Neural progenitor cell (in vitro differentiated cells): ENCODE measurements at regions not wholly inside any gene's neighbourhood (a gene's known extent, or its start where the extent isn't known, plus 50 kb on each side); places are given as distances from the start of the nearest gene placed in this dataset.

ENCODE experiments used
- DNase-seq: peaks from one replicate; pipeline ENCODE4 v3.0.0-alpha.2; 2016; ENCODE audit warnings: low spot score
- H2AFZ ChIP-seq: fragments of 200-600 bp; sonication (generic); replicated peaks from 2 replicates; pipeline ENCODE4 v1.6.1; 2016; ENCODE audit warnings: antibody characterized with exemption
- H3F3A ChIP-seq: fragments of 200-600 bp; sonication (generic); 2 replicates; pipeline ENCODE4 v1.6.1; 2016; ENCODE audit warnings: antibody characterized with exemption, low read depth
- H3K27ac ChIP-seq: fragments of 200-600 bp; sonication (generic); 2 replicates; pipeline ENCODE4 v1.5.1; 2016; ENCODE audit warnings: mild to moderate bottlenecking
- H3K27me3 ChIP-seq: fragments of 200-600 bp; sonication (generic); 2 replicates; pipeline ENCODE4 v1.6.1; 2016; ENCODE audit warnings: mild to moderate bottlenecking, moderate library complexity
- H3K36me3 ChIP-seq: fragments of 200-600 bp; sonication (generic); 2 replicates; pipeline ENCODE4 v1.5.1; 2016
- H3K4me1 ChIP-seq: fragments of 200-600 bp; sonication (generic); 2 replicates; pipeline ENCODE4 v1.6.1; 2016; ENCODE audit warnings: mixed run types
- H3K4me2 ChIP-seq: fragments of 200-600 bp; sonication (generic); 2 replicates; pipeline ENCODE4 v1.6.1; 2016
- H3K4me3 ChIP-seq: fragments of 200-600 bp; sonication (generic); 2 replicates; pipeline ENCODE4 v1.5.1; 2016
- H3K79me2 ChIP-seq: fragments of 200-600 bp; sonication (generic); 2 replicates; pipeline ENCODE4 v1.6.1; 2016; ENCODE audit warnings: low read depth
- H3K9ac ChIP-seq: fragments of 200-600 bp; sonication (generic); 2 replicates; pipeline ENCODE4 v1.6.1; 2016
- H3K9me3 ChIP-seq: fragments of 200-600 bp; sonication (generic); 2 replicates; pipeline ENCODE4 v1.5.1; 2016; ENCODE audit warnings: low read depth
- H4K20me1 ChIP-seq: fragments of 200-600 bp; sonication (generic); 2 replicates; pipeline ENCODE4 v1.6.1; 2016; ENCODE audit warnings: low read depth
- H3K27ac Mint-ChIP-seq: 3 replicates; pipeline ENCODE4 v1.8.0; 2021; ENCODE audit warnings: mixed read lengths
- H3K27me3 Mint-ChIP-seq: 2 replicates; pipeline ENCODE4 v1.8.0; 2022; ENCODE audit warnings: low read depth, mild to moderate bottlenecking, inconsistent platforms, moderate library complexity, mixed read lengths; ENCODE audit not compliant: insufficient read depth
- H3K36me3 Mint-ChIP-seq: 3 replicates; pipeline ENCODE4 v1.8.0; 2021; ENCODE audit warnings: mixed read lengths
- H3K4me1 Mint-ChIP-seq: 3 replicates; pipeline ENCODE4 v1.8.0; 2021; ENCODE audit warnings: mixed read lengths
- H3K4me3 Mint-ChIP-seq: 3 replicates; pipeline ENCODE4 v1.8.0; 2021; ENCODE audit warnings: mild to moderate bottlenecking, moderate library complexity, mixed read lengths
- H3K9me3 Mint-ChIP-seq: 3 replicates; pipeline ENCODE4 v1.8.0; 2020; ENCODE audit warnings: mixed read lengths
- CTCF ChIP-seq: fragments of 200-600 bp; sonication (generic); IDR thresholded peaks from 2 replicates; pipeline ENCODE4 v1.5.1; 2017; ENCODE audit warnings: antibody characterized with exemption, mild to moderate bottlenecking
- EZH2 ChIP-seq: fragments of 200-600 bp; sonication (generic); IDR thresholded peaks from 2 replicates; pipeline ENCODE4 v1.6.1; 2017; ENCODE audit warnings: antibody characterized with exemption, mild to moderate bottlenecking, moderate library complexity
- EZH2phosphoT487 ChIP-seq: fragments of 200-600 bp; sonication (generic); IDR thresholded peaks from 2 replicates; pipeline ENCODE4 v1.6.1; 2017; ENCODE audit warnings: antibody characterized with exemption

- no peak for DNase-seq
- no peak overlapping the region for H3K27ac Mint-ChIP-seq
- TF ChIP-seq EZH2phosphoT487 (no peak), CTCF (no peak), EZH2 (no peak)
- H4K20me1 ChIP-seq = peaks cover 85% of the 10 kb centered on the region
- peaks cover 10% of the 10 kb centered on the region for H3K9me3 Mint-ChIP-seq
- peaks cover 23% of the 10 kb centered on the region for H3K36me3 Mint-ChIP-seq
- peaks cover 20% of the 10 kb centered on the region for H3K4me1 ChIP-seq
- H3K4me3 Mint-ChIP-seq = no peak overlapping the region
- H3K4me2 ChIP-seq = no peak overlapping the region
- H3K9ac ChIP-seq = no peak overlapping the region
- no peak overlapping the region for H3K4me3 ChIP-seq
- peaks cover 2% of the 10 kb centered on the region for H3K27me3 Mint-ChIP-seq
- H3K4me1 Mint-ChIP-seq = peaks cover 27% of the 10 kb centered on the region
- peaks cover 50% of the 10 kb centered on the region for H3K79me2 ChIP-seq
- no peaks in the 10 kb centered on the region for H3K9me3 ChIP-seq
- H3K36me3 ChIP-seq = no peaks in the 10 kb centered on the region
- H3F3A ChIP-seq = no peaks in the 10 kb centered on the region
- H3K27ac ChIP-seq = no peak overlapping the region
- no peak overlapping the region for H2AFZ ChIP-seq
- H3K27me3 ChIP-seq = no peaks in the 10 kb centered on the region
Measured at GRCh38 chr2:120845277-120845676, 109.6 kb downstream of the GLI2 start.

GRCh38 chr2:120846406-120847095 is 110.9 kb downstream of the GLI2 start:
- H3K9ac ChIP-seq = no peak overlapping the region
- peaks cover 80% of the 10 kb centered on the region for H4K20me1 ChIP-seq
- no peak overlapping the region for H3K4me2 ChIP-seq
- no peak for DNase-seq
- H3K4me3 ChIP-seq = no peak overlapping the region
- no peaks in the 10 kb centered on the region for H3K27me3 ChIP-seq
- Mint-ChIP-seq H3K9me3 (peaks cover 10% of the 10 kb centered on the region), H3K4me1 (peaks cover 17% of the 10 kb centered on the region), H3K4me3 (no peak overlapping the region), H3K36me3 (peaks cover 24% of the 10 kb centered on the region), H3K27me3 (peaks cover 2% of the 10 kb centered on the region), H3K27ac (peak overlapping the region; percentile 27)
- no peaks in the 10 kb centered on the region for H3F3A ChIP-seq
- no peak for TF ChIP-seq EZH2
- no peak for TF ChIP-seq CTCF
- no peak for TF ChIP-seq EZH2phosphoT487
- H2AFZ ChIP-seq = no peak overlapping the region
- H3K79me2 ChIP-seq = peaks cover 38% of the 10 kb centered on the region
- no peak overlapping the region for H3K27ac ChIP-seq
- H3K4me1 ChIP-seq = peaks cover 22% of the 10 kb centered on the region
- no peaks in the 10 kb centered on the region for H3K36me3 ChIP-seq
- H3K9me3 ChIP-seq = no peaks in the 10 kb centered on the region

- no peak overlapping the region for H3K9ac ChIP-seq
- TF ChIP-seq EZH2 = no peak
- TF ChIP-seq EZH2phosphoT487 = no peak
- no peak for TF ChIP-seq CTCF
Measured at GRCh38 chr2:120847700-120848321, 112.1 kb downstream of the GLI2 start.

More at GRCh38 chr2:120847700-120848321, 112.1 kb downstream of the GLI2 start:
- no peak overlapping the region for H3K4me3 ChIP-seq
- no peak overlapping the region for H3K4me3 Mint-ChIP-seq
- no peak overlapping the region for H3K27ac ChIP-seq
- H4K20me1 ChIP-seq = peaks cover 87% of the 10 kb centered on the region
- H2AFZ ChIP-seq = no peak overlapping the region
- no peaks in the 10 kb centered on the region for H3K9me3 ChIP-seq
- no peak for DNase-seq
- H3K27me3 Mint-ChIP-seq = peaks cover 2% of the 10 kb centered on the region
- H3F3A ChIP-seq = no peaks in the 10 kb centered on the region
- no peaks in the 10 kb centered on the region for H3K27me3 ChIP-seq
- peaks cover 10% of the 10 kb centered on the region for H3K9me3 Mint-ChIP-seq
- no peaks in the 10 kb centered on the region for H3K36me3 ChIP-seq
- peaks cover 22% of the 10 kb centered on the region for H3K4me1 ChIP-seq
- H3K79me2 ChIP-seq = peaks cover 29% of the 10 kb centered on the region
- peaks cover 19% of the 10 kb centered on the region for H3K4me1 Mint-ChIP-seq
- H3K36me3 Mint-ChIP-seq = peaks cover 28% of the 10 kb centered on the region
- no peak overlapping the region for H3K4me2 ChIP-seq
- no peak overlapping the region for H3K27ac Mint-ChIP-seq
